ENCODE measurements at regions not wholly inside any gene's neighbourhood (a gene's known extent, or its start where the extent isn't known, plus 50 kb on each side); places are given as distances from the start of the nearest gene placed in this dataset.

DNA sequence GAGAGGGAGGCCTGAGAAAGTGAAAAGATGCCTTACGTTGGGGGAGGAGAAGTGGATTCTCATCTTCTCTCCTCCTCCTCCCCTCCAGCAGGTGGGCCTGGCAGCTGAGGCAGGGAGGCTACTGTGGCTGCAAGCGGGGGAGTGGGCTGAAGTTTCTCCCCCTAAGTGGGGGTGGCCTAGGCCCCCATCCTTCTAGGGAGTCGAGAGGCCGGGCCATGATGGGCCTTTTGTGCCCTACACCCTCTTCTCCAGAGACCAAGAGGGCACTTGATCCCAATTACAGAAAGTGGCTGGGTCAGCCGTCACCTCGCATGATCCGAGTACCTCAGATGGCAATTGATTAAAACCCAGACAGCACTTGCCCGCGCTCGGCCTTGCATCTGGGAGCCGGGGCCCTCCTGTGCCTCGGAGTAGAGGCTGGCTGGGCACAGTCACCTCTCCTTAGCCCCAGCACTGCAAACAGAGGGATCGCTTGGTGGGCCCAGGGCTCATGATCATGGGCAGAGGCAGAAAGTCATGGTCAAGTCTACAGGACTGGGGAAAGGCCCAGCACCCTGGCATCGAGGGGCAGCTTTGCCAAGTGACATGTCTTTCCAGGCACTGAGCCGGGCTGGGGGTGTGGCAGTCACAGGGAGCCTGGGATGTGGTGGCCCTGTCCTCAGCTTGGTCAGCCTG lies 78.3 kb downstream of the IRX5 start:
- no peak for ATAC-seq
- 80 to 81% methylated on average over 1 to 3 of the region's 15 CpGs for WGBS, 2 donors (ENCODE audit: low coverage in 1 of 2)
- H3K27me3 ChIP-seq: peaks cover 19% of the 10 kb centered on the region

DNA sequence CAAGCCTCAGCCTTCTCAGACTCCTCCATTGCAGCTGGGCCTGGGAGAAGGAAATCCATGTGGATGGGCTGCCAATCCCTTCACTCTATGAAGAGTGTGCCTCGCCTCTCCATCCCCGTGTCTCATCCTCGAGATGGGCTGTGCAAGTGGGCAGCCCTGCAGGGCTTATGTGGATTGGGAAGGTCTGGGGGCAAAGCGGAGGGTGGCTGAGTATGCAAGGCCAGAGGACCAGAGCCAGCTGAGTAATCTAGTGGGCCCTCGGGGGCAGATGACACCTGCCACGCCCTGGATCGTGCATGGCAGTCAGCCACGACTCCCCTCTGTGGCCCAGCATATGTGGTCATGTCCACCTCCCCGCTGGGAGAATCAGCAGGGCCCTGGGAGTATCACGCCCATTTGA lies 78.9 kb downstream of the IRX5 start:
- Histone ChIP-seq H3K4me1 (no peaks in the 10 kb centered on the region), H3K27me3 (peaks cover 13% of the 10 kb centered on the region), H3K27ac (no peak overlapping the region), H3K36me3 (no peaks in the 10 kb centered on the region), H3K9me3 (no peaks in the 10 kb centered on the region), H3K4me3 (no peak overlapping the region)
- WGBS, 2 donors (ENCODE audit: low coverage in 1 of 2): 80% methylated on average over 1 of the region's 10 CpGs; no CpG with 5 or more reads in 1 of the 2 donors
- TF ChIP-seq, protein P1, sequence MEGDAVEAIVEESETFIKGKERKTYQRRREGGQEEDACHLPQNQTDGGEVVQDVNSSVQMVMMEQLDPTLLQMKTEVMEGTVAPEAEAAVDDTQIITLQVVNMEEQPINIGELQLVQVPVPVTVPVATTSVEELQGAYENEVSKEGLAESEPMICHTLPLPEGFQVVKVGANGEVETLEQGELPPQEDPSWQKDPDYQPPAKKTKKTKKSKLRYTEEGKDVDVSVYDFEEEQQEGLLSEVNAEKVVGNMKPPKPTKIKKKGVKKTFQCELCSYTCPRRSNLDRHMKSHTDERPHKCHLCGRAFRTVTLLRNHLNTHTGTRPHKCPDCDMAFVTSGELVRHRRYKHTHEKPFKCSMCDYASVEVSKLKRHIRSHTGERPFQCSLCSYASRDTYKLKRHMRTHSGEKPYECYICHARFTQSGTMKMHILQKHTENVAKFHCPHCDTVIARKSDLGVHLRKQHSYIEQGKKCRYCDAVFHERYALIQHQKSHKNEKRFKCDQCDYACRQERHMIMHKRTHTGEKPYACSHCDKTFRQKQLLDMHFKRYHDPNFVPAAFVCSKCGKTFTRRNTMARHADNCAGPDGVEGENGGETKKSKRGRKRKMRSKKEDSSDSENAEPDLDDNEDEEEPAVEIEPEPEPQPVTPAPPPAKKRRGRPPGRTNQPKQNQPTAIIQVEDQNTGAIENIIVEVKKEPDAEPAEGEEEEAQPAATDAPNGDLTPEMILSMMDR (IDR thresholded peaks at IDR 0.05): no peak
- no peak for TF ChIP-seq POLR2A (IDR thresholded peaks at IDR 0.05)
- TF ChIP-seq EP300 (IDR thresholded peaks at IDR 0.05): no peak
- no peak for TF ChIP-seq POLR2AphosphoS5 (IDR thresholded peaks at IDR 0.05)
- ATAC-seq: no peak

More for the DNA sequence above, 78.3 kb downstream of the IRX5 start:
- Histone ChIP-seq H3K9me3 (no peaks in the 10 kb centered on the region), H3K4me3 (no peak overlapping the region), H3K36me3 (no peaks in the 10 kb centered on the region), H3K27ac (no peak overlapping the region), H3K4me1 (no peaks in the 10 kb centered on the region)
- TF ChIP-seq POLR2AphosphoS5 (IDR thresholded peaks at IDR 0.05): no peak
- TF ChIP-seq, protein P1 (IDR thresholded peaks at IDR 0.05): no peak
- TF ChIP-seq EP300 (IDR thresholded peaks at IDR 0.05): no peak
- no peak for TF ChIP-seq POLR2A (IDR thresholded peaks at IDR 0.05)

DNA sequence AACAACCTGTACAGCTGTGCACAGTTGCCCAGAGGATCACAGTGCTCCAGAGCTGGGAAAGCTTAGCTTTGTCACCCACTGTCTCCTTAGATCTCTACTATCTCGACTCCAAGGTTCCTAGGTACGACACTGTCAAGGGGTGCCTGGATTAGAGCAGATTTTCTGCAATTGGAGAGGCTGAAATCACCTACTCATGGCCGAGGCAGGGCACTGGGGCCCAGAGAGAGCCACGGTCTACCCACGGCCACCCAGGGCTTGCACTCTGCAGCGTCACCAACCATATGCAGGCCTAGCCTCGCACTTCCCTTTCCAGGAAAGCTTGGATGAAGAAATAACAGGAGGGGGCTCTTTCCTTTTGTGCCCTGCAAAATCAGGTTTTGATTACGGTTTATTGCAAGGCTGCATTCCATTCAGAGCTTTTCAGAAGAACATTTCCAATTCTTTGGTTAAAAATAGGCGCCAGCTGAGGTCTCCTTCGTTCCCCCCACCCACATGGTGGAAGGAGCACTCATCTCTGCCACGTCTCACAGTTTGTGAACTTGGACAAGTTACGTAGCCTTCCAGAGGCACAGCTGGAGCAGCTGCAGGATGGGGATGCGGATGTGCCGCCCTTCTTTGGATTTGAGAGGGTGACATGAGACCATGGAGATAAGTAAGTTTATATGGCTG lies 80.0 kb downstream of the IRX5 start:
- Histone ChIP-seq H3K36me3 (no peaks in the 10 kb centered on the region), H3K4me3 (no peak overlapping the region), H3K27me3 (peaks cover 9% of the 10 kb centered on the region), H3K9me3 (no peaks in the 10 kb centered on the region), H3K27ac (no peak overlapping the region), H3K4me1 (no peaks in the 10 kb centered on the region)
- WGBS, 2 donors (ENCODE audit: low coverage in 1 of 2): 49 to 85% methylated on average over 3 to 4 of the region's 14 CpGs
- TF ChIP-seq POLR2A (IDR thresholded peaks at IDR 0.05) (no peak), POLR2AphosphoS5 (IDR thresholded peaks at IDR 0.05) (no peak), EP300 (IDR thresholded peaks at IDR 0.05) (no peak)
- TF ChIP-seq, protein P1 (IDR thresholded peaks at IDR 0.05): no peak
- ATAC-seq: no peak

DNA sequence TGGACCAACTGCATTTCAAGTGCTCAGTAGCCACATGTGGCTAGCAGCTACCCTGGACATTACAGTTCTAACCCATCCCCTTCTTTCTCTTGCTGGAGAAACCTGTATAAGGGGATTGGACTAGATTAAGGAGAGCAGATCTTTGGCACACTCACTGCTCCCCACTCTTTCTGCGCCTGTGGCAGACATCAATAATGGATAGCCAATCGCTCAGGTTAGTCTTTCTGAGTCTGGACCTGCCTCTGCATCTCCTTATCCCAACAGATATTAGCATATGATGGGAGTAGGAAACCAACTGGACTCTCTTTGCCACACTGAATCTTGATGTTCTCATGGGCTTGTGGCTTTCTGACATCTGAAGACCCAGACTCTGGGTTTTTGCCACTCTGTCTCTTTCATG lies 81.7 kb downstream of the IRX5 start:
- TF ChIP-seq, protein P1 (IDR thresholded peaks at IDR 0.05): no peak
- TF ChIP-seq POLR2A (IDR thresholded peaks at IDR 0.05) (no peak), EP300 (IDR thresholded peaks at IDR 0.05) (no peak), POLR2AphosphoS5 (IDR thresholded peaks at IDR 0.05) (no peak)
- no peak overlapping the region for H3K27ac ChIP-seq
- H3K4me1 ChIP-seq: no peaks in the 10 kb centered on the region
- H3K36me3 ChIP-seq: no peaks in the 10 kb centered on the region
- ATAC-seq: no peak
- WGBS, 2 donors (ENCODE audit: low coverage in 1 of 2): 0 to 52% methylated on average over 1 to 2 of the region's 2 CpGs
- H3K27me3 ChIP-seq: peaks cover 10% of the 10 kb centered on the region
- H3K4me3 ChIP-seq: no peak overlapping the region
- H3K9me3 ChIP-seq: no peaks in the 10 kb centered on the region

DNA sequence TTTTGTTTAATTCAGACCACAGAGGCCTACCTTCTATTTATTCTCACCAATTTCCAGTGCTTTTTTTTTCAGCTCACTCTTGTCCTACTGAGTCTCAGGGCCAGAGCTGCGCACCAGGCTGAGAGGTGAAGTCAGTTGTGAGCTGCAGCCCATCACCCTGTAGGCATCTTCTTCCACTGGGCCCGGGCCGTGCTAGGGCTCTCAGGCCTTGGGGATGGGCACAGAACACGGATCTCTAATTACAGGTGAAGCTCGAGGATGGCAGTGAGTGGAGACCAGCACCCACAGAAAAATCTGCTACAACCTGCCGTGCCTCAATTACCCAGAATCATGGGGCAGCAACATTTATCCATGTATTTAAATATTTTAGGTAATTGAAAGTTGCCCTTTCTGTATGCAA lies 82.1 kb downstream of the IRX5 start:
- Histone ChIP-seq H3K27ac (no peak overlapping the region), H3K4me1 (no peaks in the 10 kb centered on the region), H3K4me3 (no peak overlapping the region), H3K27me3 (peaks cover 6% of the 10 kb centered on the region), H3K36me3 (no peaks in the 10 kb centered on the region), H3K9me3 (no peaks in the 10 kb centered on the region)
- TF ChIP-seq, protein P1 (IDR thresholded peaks at IDR 0.05): no peak
- TF ChIP-seq POLR2A (IDR thresholded peaks at IDR 0.05) (no peak), POLR2AphosphoS5 (IDR thresholded peaks at IDR 0.05) (no peak), EP300 (IDR thresholded peaks at IDR 0.05) (no peak)
- 88 to 100% methylated on average over 2 to 4 of the region's 6 CpGs for WGBS, 2 donors (ENCODE audit: low coverage in 1 of 2)
- no peak for ATAC-seq
